Hippocampal formation (tissue), 2 donors: ENCODE measurements at regions not wholly inside any gene's neighbourhood (a gene's known extent, or its start where the extent isn't known, plus 50 kb on each side); places are given as distances from the start of the nearest gene placed in this dataset.

Source experiments
- DNase-seq, 2 donors: peaks; one replicate each; lab custom pipeline; 2025; lab: John Stamatoyannopoulos, UW

GRCh38 chr1:38571726-38572125 lies 287.8 kb downstream of the RRAGC start:
- peak in 1 of 2 donors; percentile 21 for DNase-seq

- DNase-seq: no peak
Observed at GRCh38 chr1:38570657-38570975, 289.0 kb downstream of the RRAGC start.

GRCh38 chr1:38569932-38570656 lies 289.5 kb downstream of the RRAGC start:
- no peak for DNase-seq

GRCh38 chr1:38568061-38568857 lies 291.3 kb downstream of the RRAGC start:
- no peak for DNase-seq

- DNase-seq: no peak
Observed at GRCh38 chr1:38567401-38567800, 292.2 kb downstream of the RRAGC start.

- DNase-seq: no peak
Observed at GRCh38 chr1:38565020-38565491, 294.5 kb downstream of the RRAGC start.

GRCh38 chr1:38563942-38564735 lies 295.4 kb downstream of the RRAGC start:
- no peak for DNase-seq

GRCh38 chr1:38561725-38562124 lies 297.8 kb downstream of the RRAGC start:
- DNase-seq: no peak

GRCh38 chr1:38561110-38561509 lies 298.5 kb downstream of the RRAGC start:
- DNase-seq: no peak

GRCh38 chr1:38560457-38560856 lies 299.1 kb downstream of the RRAGC start:
- no peak for DNase-seq

GRCh38 chr1:38559446-38560165 lies 300.0 kb downstream of the RRAGC start:
- DNase-seq: peak in 1 of 2 donors; percentile 13

GRCh38 chr1:38558500-38559445 lies 300.8 kb downstream of the RRAGC start:
- no peak for DNase-seq

GRCh38 chr1:38558055-38558454 lies 301.5 kb downstream of the RRAGC start:
- no peak for DNase-seq

GRCh38 chr1:38555594-38555993 lies 304.0 kb downstream of the RRAGC start:
- no peak for DNase-seq

- no peak for DNase-seq
Observed at GRCh38 chr1:38555130-38555529, 304.4 kb downstream of the RRAGC start.

GRCh38 chr1:38551318-38552307 lies 308.0 kb downstream of the RRAGC start:
- no peak for DNase-seq

GRCh38 chr1:38549191-38549590 lies 310.4 kb downstream of the RRAGC start:
- peak in 1 of 2 donors; percentile 62 for DNase-seq

- DNase-seq: peak in 1 of 2 donors; percentile 19
Observed at GRCh38 chr1:38547321-38547720, 312.3 kb downstream of the RRAGC start.

GRCh38 chr1:38546636-38547035 lies 312.9 kb downstream of the RRAGC start:
- DNase-seq: no peak
